NCI-H748 (cell line): ENCODE measurements at regions not wholly inside any gene's neighbourhood (a gene's known extent, or its start where the extent isn't known, plus 50 kb on each side); places are given as distances from the start of the nearest gene placed in this dataset.
"Not testable (repeated sequence)": the region's sequence is repeated elsewhere in the genome, so short reads cannot be mapped to it uniquely, and the experiment has no call there.

Source experiments
- DNase-seq: peaks from one replicate; lab custom pipeline; 2025; ENCODE audit not compliant: unreplicated experiment; lab: John Stamatoyannopoulos, UW

DNA sequence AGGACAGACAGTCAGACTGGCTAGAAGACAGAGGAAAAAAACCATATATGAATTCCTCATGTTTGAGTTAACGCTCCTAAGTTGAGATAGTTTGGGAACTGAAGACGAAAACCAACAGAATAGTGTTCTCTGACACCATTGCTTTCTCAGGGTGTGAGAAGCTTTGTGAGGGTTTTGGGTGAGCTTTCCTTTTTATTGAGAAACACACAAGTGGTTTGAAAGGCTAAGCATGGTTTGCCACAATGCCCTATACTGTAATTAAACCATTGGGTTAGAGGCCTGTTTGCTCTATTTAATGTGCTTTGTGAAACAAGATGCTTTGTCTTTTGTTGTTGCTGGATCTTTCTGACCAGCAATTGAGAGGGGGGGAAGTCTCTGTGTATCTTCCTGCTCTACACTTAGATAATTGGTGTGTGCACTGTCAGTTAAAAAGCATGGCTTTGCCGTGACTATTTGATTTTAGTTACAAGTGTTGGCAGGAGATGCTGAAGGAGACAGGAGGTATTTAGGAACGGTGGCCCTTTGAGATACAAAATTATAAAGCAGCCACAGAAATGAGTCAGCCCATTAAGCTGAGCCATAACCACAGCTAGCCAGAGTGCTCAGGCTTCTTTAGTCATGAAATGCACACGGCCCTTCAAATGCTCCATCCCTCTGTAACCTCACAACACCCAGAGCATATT lies 273.0 kb upstream of the PREP start:
- peak; percentile 98 for DNase-seq

DNA sequence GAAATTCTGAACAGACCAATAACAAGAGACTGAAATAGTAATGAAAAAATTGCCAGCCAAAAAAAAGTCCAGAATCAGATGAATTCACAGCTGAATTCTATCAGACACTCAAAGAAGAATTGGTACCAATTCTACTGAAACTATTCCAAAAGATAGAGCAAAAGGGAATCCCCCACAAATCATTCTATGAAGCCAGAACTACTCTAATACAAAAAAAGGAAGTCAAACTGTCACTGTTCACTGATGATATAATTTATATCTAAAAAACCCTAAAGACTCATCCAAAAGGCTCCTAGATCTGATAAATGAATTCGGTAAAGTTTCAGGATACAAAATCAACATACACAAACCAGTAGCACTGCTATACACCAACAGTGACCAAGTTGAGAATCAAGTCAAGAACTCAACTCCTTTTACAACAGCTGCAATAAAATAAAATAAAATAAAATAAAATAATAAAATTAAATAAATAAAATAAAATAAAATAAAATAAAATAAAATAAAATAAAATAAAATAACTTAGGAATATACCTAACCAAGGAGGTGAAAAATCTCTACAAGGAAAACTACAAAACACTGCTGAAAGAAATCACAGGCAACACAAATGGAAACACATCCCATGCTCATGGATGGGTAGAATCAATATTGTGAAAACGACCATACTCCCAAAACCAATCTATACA lies 270.1 kb upstream of the PREP start:
- DNase-seq = not testable (repeated sequence)

GRCh38 chr6:105669232-105669631 lies 266.4 kb upstream of the PREP start:
- no peak for DNase-seq

DNA sequence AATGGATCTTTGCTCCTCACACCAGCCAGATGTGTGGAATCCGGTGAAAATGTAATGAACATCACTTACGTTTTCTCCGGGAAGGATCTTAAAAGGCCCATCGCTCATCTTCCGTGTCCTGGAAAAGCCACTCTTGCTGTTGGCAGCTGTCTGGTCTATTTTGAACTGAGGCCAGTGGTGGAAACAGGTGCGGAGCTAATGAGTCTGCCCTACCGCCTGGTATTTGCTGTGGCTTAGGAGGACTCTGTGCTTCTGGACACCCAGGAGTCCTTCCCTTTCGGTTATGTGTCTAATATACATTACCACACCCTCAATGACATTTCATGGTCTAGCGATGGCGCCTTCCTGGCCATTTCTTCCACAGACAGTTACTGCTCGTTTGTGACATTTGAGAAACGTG lies 264.2 kb upstream of the PREP start:
- DNase-seq = no peak

- DNase-seq = no peak
Measured at GRCh38 chr6:105664931-105665330, 262.0 kb upstream of the PREP start.

GRCh38 chr6:105651969-105652368 lies 249.1 kb upstream of the PREP start:
- no peak for DNase-seq

- DNase-seq = no peak
Measured at GRCh38 chr6:105650347-105650746, 247.5 kb upstream of the PREP start.

GRCh38 chr6:105649192-105649591 lies 246.3 kb upstream of the PREP start:
- no peak for DNase-seq

DNA sequence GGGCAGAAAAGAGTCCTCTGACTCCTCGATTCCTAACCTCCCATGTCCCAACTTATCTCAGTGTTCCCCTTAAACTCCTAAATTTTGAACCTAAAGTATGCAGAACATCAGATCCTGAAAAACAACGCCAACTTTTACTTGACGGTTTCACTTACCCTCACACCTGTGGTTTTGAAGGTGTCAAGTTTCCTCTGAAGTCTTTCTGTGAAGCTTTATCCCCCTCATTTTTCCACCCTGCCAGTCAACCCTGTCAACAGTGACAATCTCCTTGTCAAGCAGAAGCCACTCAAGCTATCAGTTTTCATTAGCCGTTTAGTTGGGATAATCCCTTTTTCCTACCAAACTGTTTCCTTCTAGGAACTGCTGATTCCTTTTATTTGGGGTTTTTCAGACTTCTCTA lies 245.4 kb upstream of the PREP start:
- DNase-seq = peak; percentile 14

GRCh38 chr6:105646391-105646867 lies 243.5 kb upstream of the PREP start:
- no peak for DNase-seq

- no peak for DNase-seq
Measured at GRCh38 chr6:105645958-105646357, 243.1 kb upstream of the PREP start.

GRCh38 chr6:105645156-105645555 lies 242.3 kb upstream of the PREP start:
- DNase-seq = no peak

GRCh38 chr6:105644691-105645090 lies 241.8 kb upstream of the PREP start:
- no peak for DNase-seq

- no peak for DNase-seq
Measured at GRCh38 chr6:105644073-105644489, 241.2 kb upstream of the PREP start.

DNA sequence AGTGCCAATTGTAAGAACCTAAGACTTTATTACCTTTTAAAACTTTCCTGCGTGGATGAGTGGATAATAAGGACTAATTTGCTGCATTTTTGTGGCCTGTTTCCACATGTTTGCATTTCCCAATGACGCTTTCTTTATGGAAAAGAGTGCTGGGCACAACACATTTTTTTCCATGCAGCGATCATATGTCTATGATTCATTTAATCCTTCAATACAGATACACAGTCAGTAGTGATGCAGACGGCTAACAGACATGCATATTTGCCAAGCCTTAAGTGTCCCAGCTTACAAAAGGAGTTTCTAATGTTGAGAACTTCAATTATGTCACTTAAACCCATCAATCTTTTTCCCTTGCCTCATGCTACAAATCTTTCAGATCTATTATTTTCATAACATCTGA lies 239.8 kb upstream of the PREP start:
- DNase-seq = no peak

DNA sequence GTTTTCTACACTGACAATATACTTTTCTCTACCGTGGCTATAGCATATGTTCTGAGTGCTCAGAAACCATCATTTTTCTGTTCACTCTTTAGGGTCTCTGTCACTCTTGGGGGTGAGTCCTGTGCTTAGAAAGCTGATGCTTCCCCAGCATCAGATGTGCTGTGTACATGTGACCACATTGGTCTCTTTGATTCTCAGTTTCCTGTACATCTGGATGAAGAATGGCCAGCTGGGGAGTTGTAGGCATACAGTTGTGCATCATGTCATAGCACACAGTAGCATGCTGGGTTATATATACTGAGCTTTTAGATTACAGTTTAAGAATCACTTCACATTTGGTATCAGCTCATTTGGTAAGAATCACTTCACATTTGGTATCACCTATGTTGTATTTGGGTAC lies 238.6 kb upstream of the PREP start:
- no peak for DNase-seq

GRCh38 chr6:105639124-105639523 lies 236.2 kb upstream of the PREP start:
- no peak for DNase-seq

DNA sequence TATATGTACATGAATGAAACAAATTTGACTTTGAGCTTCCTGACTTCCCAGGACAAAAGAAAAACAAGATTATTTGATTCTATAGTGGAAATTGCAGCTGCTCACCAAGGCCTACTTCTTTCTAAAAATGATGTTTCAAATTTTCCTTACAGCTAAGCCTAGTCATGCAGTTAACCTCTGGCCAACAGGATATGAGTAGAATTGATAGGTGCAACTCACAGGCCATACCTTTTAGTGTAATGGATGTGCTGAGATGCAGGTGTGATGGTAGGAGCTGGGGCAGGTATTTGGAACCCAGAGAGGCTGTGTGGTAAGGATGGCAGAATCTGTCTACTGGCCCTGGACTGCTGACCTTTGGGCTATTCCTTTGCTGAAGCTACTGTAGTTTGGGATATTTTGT lies 230.9 kb upstream of the PREP start:
- DNase-seq = no peak

DNA sequence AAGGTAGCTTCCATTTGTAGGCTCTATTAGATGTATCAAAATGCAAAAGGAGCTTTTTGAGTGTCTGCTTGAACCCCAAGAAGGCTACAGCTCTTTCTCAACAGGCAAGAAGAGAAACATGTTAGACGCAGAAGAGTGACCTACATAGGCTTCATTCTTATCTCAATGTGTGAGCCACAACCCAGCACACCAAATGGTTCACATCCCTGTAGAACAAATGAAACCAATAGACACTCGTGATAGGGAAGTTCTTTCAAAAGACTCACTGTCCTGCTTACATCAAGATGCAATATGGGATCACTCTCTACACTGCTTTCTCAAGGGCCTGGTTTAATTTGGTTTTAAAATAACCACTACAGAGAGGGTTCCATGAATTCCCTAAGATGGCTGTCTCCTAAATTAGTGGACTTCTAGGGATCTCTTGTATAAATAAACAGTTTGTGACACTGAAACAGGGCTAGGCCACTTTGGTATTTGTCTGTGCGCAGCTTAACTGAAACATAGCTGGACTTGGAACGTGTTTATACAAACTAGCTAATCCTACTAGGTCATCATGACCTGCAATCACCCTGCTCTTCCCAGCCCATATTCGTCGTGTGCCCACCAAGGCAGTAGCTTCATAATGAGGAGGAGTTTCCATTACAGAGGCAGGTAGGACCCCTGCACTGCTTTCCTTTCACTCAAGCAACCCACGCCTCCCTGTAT lies 225.4 kb upstream of the PREP start:
- DNase-seq = no peak

DNA sequence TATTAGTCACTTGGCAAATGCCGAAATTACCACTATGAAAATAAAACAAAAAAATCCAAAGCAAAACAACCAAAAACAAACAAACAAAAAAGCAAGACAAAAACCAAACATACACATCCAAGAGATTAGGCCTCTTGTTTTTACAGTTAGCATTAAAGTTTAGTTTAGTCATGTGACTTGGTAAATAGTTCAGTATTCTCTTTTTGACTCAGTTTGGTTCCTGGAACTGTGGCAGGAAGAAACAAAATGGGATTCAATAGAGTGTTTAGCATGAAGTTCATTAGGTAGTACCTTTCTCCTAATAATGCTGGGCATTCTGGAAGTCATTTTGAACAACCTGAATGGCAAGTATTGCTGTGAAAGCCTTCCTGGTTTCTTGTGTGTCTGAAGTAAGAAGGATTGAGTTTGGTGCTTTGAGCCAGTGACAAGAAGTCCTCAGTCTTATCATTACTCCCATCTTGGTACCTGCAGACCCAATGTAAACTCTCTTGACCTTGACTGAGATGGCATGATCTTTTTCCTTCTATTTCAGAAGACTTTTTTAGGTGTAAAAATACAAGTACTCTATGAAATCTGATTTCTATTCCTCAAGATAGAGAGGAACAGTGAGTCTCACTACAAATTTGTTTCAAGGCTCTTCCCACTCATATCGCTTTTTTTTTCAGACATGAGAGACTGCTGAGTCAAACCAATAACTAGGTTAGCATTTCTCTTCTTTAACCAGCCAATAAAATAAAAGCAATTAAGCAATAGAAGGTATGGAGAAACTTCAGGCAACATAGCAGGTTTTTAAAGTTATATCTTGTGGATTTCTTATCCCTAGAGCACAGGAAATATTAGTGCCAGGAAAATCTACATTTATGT lies 223.6 kb upstream of the PREP start:
- no peak for DNase-seq

DNA sequence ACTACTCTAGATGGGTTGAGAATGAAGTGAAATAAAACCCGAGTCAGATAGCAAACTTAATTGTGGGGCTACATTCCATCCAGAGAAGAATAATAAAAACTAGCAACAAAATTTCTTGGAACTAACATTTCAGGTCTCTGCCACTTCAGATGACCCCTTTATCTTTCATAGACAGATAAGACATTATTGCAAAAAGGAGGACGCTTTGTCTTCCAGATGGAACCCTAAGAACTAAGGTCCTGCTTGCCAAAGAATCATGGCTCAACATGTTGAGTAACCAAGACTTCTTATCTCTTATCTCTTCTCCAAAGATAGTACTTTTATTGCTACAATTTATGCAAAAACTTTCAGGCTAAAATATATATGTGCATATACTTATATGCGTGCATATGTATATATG lies 221.1 kb upstream of the PREP start:
- DNase-seq = no peak
